Endothelial cell of umbilical vein (primary cell): ENCODE measurements at regions not wholly inside any gene's neighbourhood (a gene's known extent, or its start where the extent isn't known, plus 50 kb on each side); places are given as distances from the start of the nearest gene placed in this dataset.

Experiments used
- BruUV-seq: library from RNA; stranded (reverse); fragments of 400-500 nt; replicated peaks from 2 replicates; lab custom pipeline; 2021; lab: Mats Ljungman, UMichigan
- CTCF ChIA-PET: fragments of 300-600, 350-600 bp; sonication (Branson Sonifier 250); formaldehyde crosslinking; loops from one replicate; lab custom pipeline; 2021; ENCODE audit warnings: antibody characterized with exemption, inconsistent platforms; lab: Charles Lee
- POLR2A ChIA-PET: fragments of 300-600, 350-600 bp; sonication (Branson Sonifier 250); formaldehyde crosslinking; loops from one replicate; lab custom pipeline; 2021; ENCODE audit warnings: antibody characterized with exemption, inconsistent platforms; lab: Charles Lee
- DNase-seq: peaks from one replicate; pipeline ENCODE4 v3.0.0-alpha.2; 2011; ENCODE audit warnings: low read depth, low spot score
- FAIRE-seq: peaks from 2 replicates; lab custom pipeline; 2011; peaks lifted over from hg19 to GRCh38; lab: Jason Lieb, UNC
- H2AFZ ChIP-seq: 2 replicates; pipeline ENCODE4 v1.6.0; 2012; ENCODE audit warnings: low read depth, low read length, control low read depth, inconsistent platforms
- H3K27ac ChIP-seq: 2 replicates; pipeline ENCODE4 v1.5.1; 2011; ENCODE audit warnings: low read depth, mild to moderate bottlenecking, control low read depth, low read length, moderate library complexity; ENCODE audit not compliant: insufficient read depth
- H3K27me3 ChIP-seq, 2 experiments: 2 replicates each; pipeline versions ENCODE4 v1.6.0 to v1.6.1; 2011; ENCODE audit warnings: low read length in 2 of 2, mixed read lengths in 1 of 2; ENCODE audit not compliant: control insufficient read depth in 2 of 2, insufficient read depth in 2 of 2
- H3K36me3 ChIP-seq, 2 experiments: 2 replicates in 1 of 2; 3 replicates in 1 of 2; pipeline ENCODE4 v1.5.1; 2011; ENCODE audit warnings: low read length in 2 of 2, mild to moderate bottlenecking in 1 of 2, moderate library complexity in 1 of 2; ENCODE audit not compliant: control insufficient read depth in 2 of 2, insufficient read depth in 2 of 2; ENCODE audit errors: extremely low read depth in 1 of 2
- H3K4me1 ChIP-seq: 3 replicates; pipeline ENCODE4 v1.5.1; 2011; ENCODE audit warnings: mild to moderate bottlenecking, low read length; ENCODE audit not compliant: control insufficient read depth, insufficient read depth; ENCODE audit errors: extremely low read depth
- H3K4me2 ChIP-seq: 2 replicates; pipeline ENCODE4 v1.6.1; 2011; ENCODE audit warnings: low read length, control low read depth, mixed read lengths; ENCODE audit not compliant: insufficient read depth
- H3K4me3 ChIP-seq, 3 experiments: fragments of 200-600 bp in 1 of 3; sonication (generic), shearing (Covaris generic) in 1 of 3; replicated peaks in 1 of 3; 2 replicates each; pipeline ENCODE4 v1.5.1; 2011 to 2016; ENCODE audit warnings: control low read depth in 3 of 3, low read length in 3 of 3, mild to moderate bottlenecking in 2 of 3, inconsistent platforms in 1 of 3, low read depth in 1 of 3, moderate library complexity in 1 of 3; ENCODE audit not compliant: insufficient read depth in 1 of 3
- H3K79me2 ChIP-seq: 2 replicates; pipeline ENCODE4 v1.6.0; 2012; ENCODE audit warnings: low read length, inconsistent platforms; ENCODE audit not compliant: control insufficient read depth, insufficient read depth
- H3K9ac ChIP-seq: replicated peaks from 2 replicates; pipeline ENCODE3; 2011; ENCODE audit warnings: low read length, control low read depth; ENCODE audit not compliant: insufficient read depth; ENCODE audit errors: extremely low read depth
- H3K9me1 ChIP-seq: replicated peaks from 3 replicates; pipeline ENCODE4 v1.6.0; 2011; ENCODE audit warnings: mild to moderate bottlenecking, low read length; ENCODE audit not compliant: control insufficient read depth, insufficient read depth; ENCODE audit errors: extremely low read depth
- H3K9me3 ChIP-seq: replicated peaks from 2 replicates; pipeline ENCODE4 v1.5.1; 2012; ENCODE audit warnings: low read length, inconsistent platforms; ENCODE audit not compliant: control insufficient read depth, insufficient read depth
- H4K20me1 ChIP-seq: replicated peaks from 2 replicates; pipeline ENCODE3; 2011; ENCODE audit warnings: mild to moderate bottlenecking, low read length; ENCODE audit not compliant: control insufficient read depth, insufficient read depth; ENCODE audit errors: extremely low read depth
- MYC ChIP-seq: IDR thresholded peaks from one replicate; pipeline ENCODE4 v1.6.1; 2011; ENCODE audit warnings: mild to moderate bottlenecking, low read depth, low read length
- POLR2A ChIP-seq: IDR thresholded peaks from 2 replicates; pipeline ENCODE4 v1.6.1; 2012; ENCODE audit warnings: low read depth, mild to moderate bottlenecking, control low read depth, low read length
- dilution Hi-C: fragments of 300-500 bp; cut with MboI; formaldehyde crosslinking; loops from one replicate; pipeline ENCODE4 v1.15.0; 2019; ENCODE audit warnings: low sequenced_read_pairs; ENCODE audit not compliant: extremely low pct_ligation_motif_present
- intact Hi-C: fragments of 100-400 bp; cut with micrococcal nuclease; formaldehyde crosslinking; loops from one replicate; pipeline ENCODE4 v1.10.0; 2022
- TF ChIP-seq, protein P1 (sequence below): IDR thresholded peaks from 2 replicates; pipeline ENCODE4 v1.6.1; 2011; ENCODE audit not compliant: insufficient read depth, insufficient read length
- TF ChIP-seq, protein P2 (sequence below), 2 donors: IDR thresholded peaks; 1 replicate in 1 of 2; 2 replicates in 1 of 2; pipeline ENCODE4 v1.5.1; 2011; ENCODE audit warnings: low read length in 2 of 2, mild to moderate bottlenecking in 2 of 2, moderate library complexity in 2 of 2, control low read depth in 1 of 2, inconsistent platforms in 1 of 2, low read depth in 1 of 2; ENCODE audit not compliant: insufficient read depth in 1 of 2; ENCODE audit errors: extremely low read depth in 1 of 2

DNA sequence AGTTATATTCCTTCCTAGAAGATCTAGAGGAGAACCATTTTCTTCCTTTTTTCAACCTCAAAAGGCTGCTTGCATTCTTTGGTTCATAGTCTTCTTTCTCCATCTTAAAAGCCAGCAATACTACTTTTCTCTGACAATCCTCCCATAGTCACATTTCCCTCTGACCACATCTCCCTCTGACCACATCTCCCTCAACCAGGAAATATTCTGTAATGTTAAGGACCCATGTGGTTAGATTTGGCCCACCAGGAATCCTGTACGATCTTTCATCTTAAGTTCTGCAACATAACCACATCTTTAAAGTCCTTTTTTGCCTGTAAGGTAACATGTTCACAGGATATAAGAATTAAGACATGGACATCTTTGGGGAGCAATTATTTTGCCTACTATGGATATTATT, 179.4 kb upstream of the SPEF2 start:
- no peak for TF ChIP-seq POLR2A
- no peak for TF ChIP-seq MYC
- TF ChIP-seq, protein P1, sequence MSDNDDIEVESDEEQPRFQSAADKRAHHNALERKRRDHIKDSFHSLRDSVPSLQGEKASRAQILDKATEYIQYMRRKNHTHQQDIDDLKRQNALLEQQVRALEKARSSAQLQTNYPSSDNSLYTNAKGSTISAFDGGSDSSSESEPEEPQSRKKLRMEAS = no peak
- Histone ChIP-seq H3K4me2 (no peak overlapping the region), H3K79me2 (no peaks in the 10 kb centered on the region), H3K9me1 (no peaks in the 10 kb centered on the region), H4K20me1 (no peaks in the 10 kb centered on the region), H3K27me3 (no peaks in the 10 kb centered on the region), H3K9me3 (no peaks in the 10 kb centered on the region), H3K4me1 (no peaks in the 10 kb centered on the region), H3K4me3 (no peak overlapping the region), H3K9ac (no peak overlapping the region), H3K27ac (no peak overlapping the region), H3K36me3 (no peaks in the 10 kb centered on the region), H2AFZ (no peak overlapping the region)
- dilution Hi-C loops (no loop called here), intact Hi-C loops (no loop called here)
- POLR2A ChIA-PET = no interaction called here
- BruUV-seq = no TSS peak
- FAIRE-seq (no peak), DNase-seq (no peak)
- CTCF ChIA-PET = no interaction called here

DNA sequence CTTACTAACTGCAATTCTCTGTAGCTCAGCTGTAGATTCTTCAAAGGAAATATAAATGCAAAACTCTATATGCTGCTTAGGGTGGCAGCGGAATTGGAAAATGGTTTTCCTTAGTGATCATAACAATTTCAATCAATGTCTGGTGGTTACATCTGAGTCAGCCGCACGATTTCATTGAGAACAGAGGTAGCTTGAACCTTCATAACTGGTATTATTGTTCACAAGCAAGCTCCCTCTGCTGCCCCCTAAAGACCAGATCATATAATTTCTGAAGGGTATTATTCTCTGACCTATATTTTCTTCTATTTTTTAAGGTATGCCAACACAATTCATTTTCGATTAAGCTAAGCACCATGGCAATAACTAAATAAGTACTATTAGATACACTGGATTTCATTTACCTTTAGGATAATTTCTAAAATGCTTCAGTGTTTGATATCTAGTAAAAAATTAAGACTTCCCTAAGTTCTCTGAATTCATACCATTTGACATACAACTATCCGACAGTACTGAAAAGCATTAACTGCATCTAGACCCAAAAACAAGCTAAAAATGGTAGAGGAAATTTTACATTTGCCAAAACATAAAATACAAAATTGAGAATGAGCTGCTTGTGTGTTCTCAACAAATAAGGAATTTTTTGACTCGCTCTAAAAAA, 181.1 kb upstream of the SPEF2 start:
- H4K20me1 ChIP-seq = no peaks in the 10 kb centered on the region
- no peak overlapping the region for H3K9ac ChIP-seq
- POLR2A ChIA-PET = interaction anchor here (0.6 kb wide), 1 partner anchor 43 kb away, joined by 6 read pairs; no protein-coding TSS in a partner anchor
- dilution Hi-C loops = no loop called here
- H3K36me3 ChIP-seq = no peaks in the 10 kb centered on the region
- H3K9me3 ChIP-seq = no peaks in the 10 kb centered on the region
- BruUV-seq = no TSS peak
- intact Hi-C loops = no loop called here
- no peaks in the 10 kb centered on the region for H3K27me3 ChIP-seq
- peak; percentile 18 for FAIRE-seq
- H3K4me3 ChIP-seq = no peak overlapping the region
- H3K4me1 ChIP-seq = no peaks in the 10 kb centered on the region
- H3K79me2 ChIP-seq = no peaks in the 10 kb centered on the region
- no peak for TF ChIP-seq POLR2A
- TF ChIP-seq, protein P2, sequence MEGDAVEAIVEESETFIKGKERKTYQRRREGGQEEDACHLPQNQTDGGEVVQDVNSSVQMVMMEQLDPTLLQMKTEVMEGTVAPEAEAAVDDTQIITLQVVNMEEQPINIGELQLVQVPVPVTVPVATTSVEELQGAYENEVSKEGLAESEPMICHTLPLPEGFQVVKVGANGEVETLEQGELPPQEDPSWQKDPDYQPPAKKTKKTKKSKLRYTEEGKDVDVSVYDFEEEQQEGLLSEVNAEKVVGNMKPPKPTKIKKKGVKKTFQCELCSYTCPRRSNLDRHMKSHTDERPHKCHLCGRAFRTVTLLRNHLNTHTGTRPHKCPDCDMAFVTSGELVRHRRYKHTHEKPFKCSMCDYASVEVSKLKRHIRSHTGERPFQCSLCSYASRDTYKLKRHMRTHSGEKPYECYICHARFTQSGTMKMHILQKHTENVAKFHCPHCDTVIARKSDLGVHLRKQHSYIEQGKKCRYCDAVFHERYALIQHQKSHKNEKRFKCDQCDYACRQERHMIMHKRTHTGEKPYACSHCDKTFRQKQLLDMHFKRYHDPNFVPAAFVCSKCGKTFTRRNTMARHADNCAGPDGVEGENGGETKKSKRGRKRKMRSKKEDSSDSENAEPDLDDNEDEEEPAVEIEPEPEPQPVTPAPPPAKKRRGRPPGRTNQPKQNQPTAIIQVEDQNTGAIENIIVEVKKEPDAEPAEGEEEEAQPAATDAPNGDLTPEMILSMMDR (IDR thresholded peaks at IDR 0.05; ENCODE audit: extremely low read depth in 1 of 2, insufficient read depth in 1 of 2, low read depth in 1 of 2, low read length in 2 of 2) = peak; percentile 26 to 32
- DNase-seq = peak; percentile 32
- no peaks in the 10 kb centered on the region for H3K9me1 ChIP-seq
- H3K4me2 ChIP-seq = no peak overlapping the region
- H2AFZ ChIP-seq = no peak overlapping the region
- no peak overlapping the region for H3K27ac ChIP-seq
- CTCF ChIA-PET = no interaction called here
